Suppressor macrophage (primary cell): ENCODE measurements at regions not wholly inside any gene's neighbourhood (a gene's known extent, or its start where the extent isn't known, plus 50 kb on each side); places are given as distances from the start of the nearest gene placed in this dataset.
A peak's percentile ranks its signal among the peaks of the same experiment; 100 is the strongest.

ENCODE experiments used
- DNase-seq, 4 experiments: peaks; one replicate each; pipeline ENCODE4 v3.0.0-alpha.2; 2020 to 2022

DNA sequence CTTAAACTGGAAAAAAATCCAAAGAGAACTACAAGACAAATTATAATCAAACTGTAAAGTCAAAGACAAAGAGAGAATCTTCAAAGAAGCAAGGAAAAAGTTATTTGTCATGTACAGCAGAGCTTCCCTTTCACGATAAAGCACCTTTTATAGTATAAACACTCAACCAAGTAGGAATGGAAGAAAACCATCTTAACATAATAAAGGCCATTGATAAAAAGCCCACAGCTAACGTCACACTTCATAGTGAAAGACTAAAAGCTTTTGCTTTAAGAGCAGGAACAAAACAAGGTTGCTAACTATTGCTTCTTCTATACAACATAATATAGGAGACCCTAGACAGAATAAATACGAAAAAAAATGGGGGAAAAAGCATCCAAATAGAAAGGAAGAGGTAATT, 595.7 kb upstream of the POU3F4 start:
- DNase-seq, result no peak

DNA sequence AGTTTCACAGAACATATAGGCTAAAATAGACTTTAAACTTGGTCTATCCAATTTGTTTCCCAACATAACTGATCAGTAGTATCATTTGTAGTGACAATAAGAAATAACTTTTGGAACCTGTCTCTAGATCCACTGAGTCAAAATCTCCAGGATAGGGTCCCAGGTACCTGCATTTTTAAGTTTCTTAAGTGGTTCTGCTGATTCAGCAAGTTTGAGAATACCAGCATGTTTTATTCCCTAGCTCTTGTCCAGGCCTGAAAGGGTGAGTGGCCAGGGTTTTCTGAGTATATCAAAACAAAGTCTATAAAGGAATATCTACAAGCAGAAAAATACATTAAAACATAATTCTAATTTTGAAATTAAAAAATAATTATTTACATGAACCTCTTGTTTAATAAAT, 573.1 kb upstream of the POU3F4 start:
- no peak for DNase-seq

DNA sequence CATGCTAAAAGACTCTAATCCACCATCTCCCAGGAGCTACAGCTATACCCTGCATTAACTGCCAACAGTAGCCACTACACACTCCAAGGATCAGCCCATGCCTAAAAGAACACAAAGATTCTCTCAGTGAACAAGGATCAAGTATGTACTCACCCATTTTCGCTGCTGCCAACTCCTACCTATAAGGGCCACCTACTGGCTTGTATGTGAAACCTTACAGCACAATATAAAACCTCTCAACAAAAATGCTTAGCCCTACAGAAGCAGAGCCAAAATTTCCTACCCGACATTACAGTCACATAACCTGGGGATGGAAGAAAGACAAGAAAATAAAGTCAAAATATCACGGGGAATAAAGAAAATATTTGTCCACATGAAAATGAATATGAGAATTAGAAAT, 562.8 kb upstream of the POU3F4 start:
- DNase-seq, result no peak

DNA sequence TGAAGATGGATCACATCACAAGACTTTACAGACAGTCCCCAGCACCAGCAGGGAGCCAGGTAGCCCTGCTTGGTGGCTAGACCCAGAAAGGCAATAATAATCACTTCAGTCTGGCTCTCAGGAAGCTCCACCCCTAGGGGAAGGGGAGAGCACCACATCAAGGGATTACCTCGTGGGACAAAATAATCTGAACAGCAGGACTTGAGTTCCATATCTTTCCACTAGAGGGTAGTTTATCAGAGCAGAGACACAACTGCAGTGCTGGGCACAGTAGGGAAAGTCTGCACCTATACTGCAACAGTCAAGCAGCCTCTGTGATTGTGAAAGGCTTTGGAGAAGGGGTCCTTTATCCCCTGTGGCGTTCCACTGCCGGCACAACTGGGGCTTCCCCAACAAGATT, 547.0 kb upstream of the POU3F4 start:
- DNase-seq, result no peak

DNA sequence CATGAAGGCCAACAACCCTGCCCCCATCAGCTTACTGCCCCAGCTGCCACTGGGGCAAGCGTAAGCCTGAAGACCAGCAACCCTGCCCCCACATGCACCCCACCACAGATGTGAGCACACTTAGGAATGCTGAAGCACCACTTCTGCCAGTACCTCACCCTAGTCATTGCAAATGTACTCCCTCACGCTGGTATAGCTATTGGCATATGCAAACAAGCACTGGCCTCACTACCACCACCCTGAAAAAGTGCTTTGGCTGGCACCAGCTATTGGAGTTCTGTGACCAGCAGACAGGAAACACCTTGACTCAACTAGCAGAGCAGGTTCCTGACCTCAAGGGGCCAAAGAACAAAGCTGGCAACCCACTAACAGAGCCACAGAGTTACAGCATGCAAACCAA, 534.4 kb upstream of the POU3F4 start:
- DNase-seq, result no peak

DNA sequence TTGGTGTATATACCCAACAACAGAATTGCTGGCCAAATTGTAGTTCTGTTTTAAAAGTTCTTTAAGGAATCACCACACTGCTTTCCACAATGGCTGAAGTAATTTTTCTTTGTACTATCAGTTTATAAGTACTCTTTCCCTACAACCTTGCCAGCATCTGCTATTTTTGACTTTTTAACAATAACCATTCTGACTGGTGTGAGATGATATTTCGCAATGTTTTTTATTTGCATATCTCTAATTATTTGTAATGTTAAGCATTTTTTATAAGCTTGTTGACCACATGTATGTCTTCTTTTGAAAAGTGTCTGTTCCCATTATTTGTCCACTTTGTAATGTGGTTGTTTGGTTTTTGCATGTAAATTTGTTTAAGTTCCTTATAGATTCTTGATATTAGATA, 509.9 kb upstream of the POU3F4 start:
- DNase-seq, result no peak

DNA sequence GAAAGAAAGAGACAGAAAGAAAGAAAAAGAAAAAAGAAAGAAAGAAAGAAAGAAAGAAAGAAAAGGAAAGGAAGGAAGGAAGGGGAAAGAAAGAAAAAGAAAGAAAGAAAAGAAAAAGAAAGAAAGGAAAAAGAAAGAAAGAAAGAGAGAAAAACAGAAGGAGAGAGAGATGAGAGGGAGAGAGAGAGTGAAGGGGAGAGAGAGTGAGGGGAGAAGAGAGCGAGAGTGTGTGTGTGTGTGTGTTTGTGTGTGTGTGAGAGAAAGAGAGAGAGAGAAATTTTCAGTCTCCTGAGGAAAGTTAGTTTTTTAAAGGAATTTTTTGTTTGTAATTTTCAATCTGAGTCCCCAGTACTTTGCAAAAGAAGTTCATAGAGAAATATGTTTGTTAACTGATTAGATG, 504.1 kb upstream of the POU3F4 start:
- no peak for DNase-seq

DNA sequence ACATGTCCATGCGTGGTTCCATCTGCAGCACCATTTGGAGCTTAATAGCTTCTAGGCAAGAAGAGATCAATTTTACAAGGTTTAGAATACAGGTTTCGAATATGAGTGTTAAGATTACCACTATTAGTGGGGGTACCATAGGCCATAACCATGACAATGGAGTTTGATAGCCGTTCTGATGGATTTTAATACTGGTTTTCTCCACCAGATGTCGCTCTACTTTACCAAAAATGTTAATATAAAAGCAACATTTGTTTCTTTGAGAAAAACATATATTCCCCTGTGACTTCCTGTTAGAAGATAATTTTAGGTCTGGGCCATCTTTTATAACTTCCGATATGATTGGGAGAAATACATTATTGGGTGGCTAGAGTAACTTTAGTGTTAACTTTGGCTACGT, 499.7 kb upstream of the POU3F4 start:
- peak in 3 of 4 experiments; percentile 1 to 8 (median 5) for DNase-seq

DNA sequence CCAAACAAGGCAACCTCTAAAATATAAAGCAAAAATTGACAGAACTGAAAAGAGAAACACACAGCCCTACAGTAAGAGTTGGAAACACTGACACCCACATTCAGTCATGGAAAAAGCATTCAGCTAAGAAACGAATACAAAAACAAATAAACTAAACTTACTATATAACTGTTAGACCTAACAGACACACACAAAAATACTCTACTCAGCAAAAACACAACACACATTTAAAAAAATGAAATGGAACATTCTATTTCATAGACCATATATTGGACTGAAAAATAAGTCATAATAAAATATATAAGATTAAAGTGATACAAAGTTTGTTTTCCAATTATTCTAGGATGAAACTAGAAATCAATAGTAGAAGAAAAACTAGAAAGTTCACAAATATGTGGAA, 488.8 kb upstream of the POU3F4 start:
- DNase-seq, result no peak

DNA sequence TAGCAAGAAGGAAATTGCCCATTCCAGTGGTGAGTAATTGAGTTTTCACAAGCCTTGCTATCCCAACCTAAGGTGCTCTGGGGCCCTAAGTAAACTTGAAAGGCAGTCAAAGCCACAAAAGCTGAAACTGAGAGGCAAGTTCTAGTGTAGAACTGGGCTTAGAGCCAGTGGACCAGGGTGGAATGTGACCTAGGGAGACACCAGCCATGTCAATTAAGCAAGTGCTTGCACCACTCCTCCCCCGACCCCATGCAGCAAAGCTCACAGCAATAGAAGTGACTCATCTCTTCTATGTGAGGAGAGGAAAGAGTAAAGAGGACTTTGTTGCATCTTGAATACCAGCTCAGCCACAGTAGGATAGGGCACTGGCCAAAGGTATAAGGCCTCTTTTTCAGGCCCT, 486.1 kb upstream of the POU3F4 start:
- DNase-seq, result no peak
